GM23338 (cell line): ENCODE measurements at regions not wholly inside any gene's neighbourhood (a gene's known extent, or its start where the extent isn't known, plus 50 kb on each side); places are given as distances from the start of the nearest gene placed in this dataset.

Source experiments
- CREB1 ChIP-seq: fragments of 250-450 bp; sonication (Bioruptor Pico); IDR thresholded peaks from 2 replicates; pipeline ENCODE4 v1.5.0; 2020; ENCODE audit warnings: low read depth, mild to moderate bottlenecking, moderate library complexity
- ETS1 ChIP-seq: IDR thresholded peaks from 2 replicates; pipeline ENCODE4 v1.6.1; 2016; ENCODE audit warnings: antibody characterized with exemption
- EZH2 ChIP-seq: fragments of 200-600 bp; sonication (generic); IDR thresholded peaks from one replicate; pipeline ENCODE4 v1.8.0; 2017; ENCODE audit warnings: antibody characterized with exemption, mild to moderate bottlenecking, low read depth; ENCODE audit not compliant: unreplicated experiment
- EZH2phosphoT487 ChIP-seq: fragments of 200-600 bp; sonication (generic); IDR thresholded peaks from one replicate; pipeline ENCODE4 v1.8.1; 2018; ENCODE audit warnings: antibody characterized with exemption; ENCODE audit not compliant: unreplicated experiment
- JUNB ChIP-seq: IDR thresholded peaks from one replicate; pipeline ENCODE4 v1.6.1; 2016; ENCODE audit warnings: antibody characterized with exemption; ENCODE audit not compliant: unreplicated experiment
- NANOG ChIP-seq: IDR thresholded peaks from 2 replicates; pipeline ENCODE4 v1.6.1; 2016; ENCODE audit warnings: antibody characterized with exemption, borderline replicate concordance
- POLR2AphosphoS5 ChIP-seq: IDR thresholded peaks from 2 replicates; pipeline ENCODE4 v1.6.1; 2016; ENCODE audit warnings: antibody characterized with exemption, low read depth
- STAT1 ChIP-seq: IDR thresholded peaks from one replicate; pipeline ENCODE4 v1.6.1; 2016; ENCODE audit warnings: antibody characterized with exemption; ENCODE audit not compliant: unreplicated experiment
- ZNF114 ChIP-seq: fragments of 250-450 bp; sonication (Bioruptor Pico); IDR thresholded peaks from 2 replicates; pipeline ENCODE4 v1.5.0; 2020; ENCODE audit warnings: mild to moderate bottlenecking, moderate library complexity
- ZNF331 ChIP-seq: fragments of 250-450 bp; sonication (Bioruptor Pico); IDR thresholded peaks from 2 replicates; pipeline ENCODE4 v1.5.0; 2020; ENCODE audit warnings: low read depth, mild to moderate bottlenecking, moderate library complexity
- ZNF462 ChIP-seq: fragments of 250-450 bp; sonication (Bioruptor Pico); IDR thresholded peaks from 2 replicates; pipeline ENCODE4 v1.5.0; 2020; ENCODE audit warnings: mild to moderate bottlenecking, moderate library complexity
- TF ChIP-seq, protein P1 (sequence below), 2 experiments: fragments of 200-600 bp in 1 of 2; sonication (generic) in 1 of 2; conservative IDR thresholded peaks; 2 replicates each; pipeline versions ENCODE4 v1.5.1 to v1.6.1; 2016 to 2017; ENCODE audit warnings: antibody characterized with exemption in 2 of 2, low read depth in 2 of 2, mild to moderate bottlenecking in 2 of 2, moderate library complexity in 1 of 2
- TF ChIP-seq, protein P2 (sequence below): IDR thresholded peaks from one replicate; pipeline ENCODE4 v1.6.1; 2018; ENCODE audit warnings: antibody characterized with exemption; ENCODE audit not compliant: unreplicated experiment

GRCh38 chr5:8114597-8115266, 245.8 kb downstream of the MTRR start:
- TF ChIP-seq EZH2 (no peak), POLR2AphosphoS5 (no peak), ZNF331 (CRISPR knock-in tag) (no peak), CREB1 (CRISPR knock-in tag) (no peak), STAT1 (no peak), JUNB (no peak), ETS1 (no peak), EZH2phosphoT487 (no peak), ZNF114 (no peak), NANOG (no peak), ZNF462 (CRISPR knock-in tag) (no peak)
- TF ChIP-seq, protein P1, sequence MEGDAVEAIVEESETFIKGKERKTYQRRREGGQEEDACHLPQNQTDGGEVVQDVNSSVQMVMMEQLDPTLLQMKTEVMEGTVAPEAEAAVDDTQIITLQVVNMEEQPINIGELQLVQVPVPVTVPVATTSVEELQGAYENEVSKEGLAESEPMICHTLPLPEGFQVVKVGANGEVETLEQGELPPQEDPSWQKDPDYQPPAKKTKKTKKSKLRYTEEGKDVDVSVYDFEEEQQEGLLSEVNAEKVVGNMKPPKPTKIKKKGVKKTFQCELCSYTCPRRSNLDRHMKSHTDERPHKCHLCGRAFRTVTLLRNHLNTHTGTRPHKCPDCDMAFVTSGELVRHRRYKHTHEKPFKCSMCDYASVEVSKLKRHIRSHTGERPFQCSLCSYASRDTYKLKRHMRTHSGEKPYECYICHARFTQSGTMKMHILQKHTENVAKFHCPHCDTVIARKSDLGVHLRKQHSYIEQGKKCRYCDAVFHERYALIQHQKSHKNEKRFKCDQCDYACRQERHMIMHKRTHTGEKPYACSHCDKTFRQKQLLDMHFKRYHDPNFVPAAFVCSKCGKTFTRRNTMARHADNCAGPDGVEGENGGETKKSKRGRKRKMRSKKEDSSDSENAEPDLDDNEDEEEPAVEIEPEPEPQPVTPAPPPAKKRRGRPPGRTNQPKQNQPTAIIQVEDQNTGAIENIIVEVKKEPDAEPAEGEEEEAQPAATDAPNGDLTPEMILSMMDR (conservative IDR thresholded peaks at IDR 0.05; ENCODE audit: low read depth in 2 of 2): peak; percentile 31 to 57; a peak in 3 of 4 replicates
- TF ChIP-seq, protein P2, sequence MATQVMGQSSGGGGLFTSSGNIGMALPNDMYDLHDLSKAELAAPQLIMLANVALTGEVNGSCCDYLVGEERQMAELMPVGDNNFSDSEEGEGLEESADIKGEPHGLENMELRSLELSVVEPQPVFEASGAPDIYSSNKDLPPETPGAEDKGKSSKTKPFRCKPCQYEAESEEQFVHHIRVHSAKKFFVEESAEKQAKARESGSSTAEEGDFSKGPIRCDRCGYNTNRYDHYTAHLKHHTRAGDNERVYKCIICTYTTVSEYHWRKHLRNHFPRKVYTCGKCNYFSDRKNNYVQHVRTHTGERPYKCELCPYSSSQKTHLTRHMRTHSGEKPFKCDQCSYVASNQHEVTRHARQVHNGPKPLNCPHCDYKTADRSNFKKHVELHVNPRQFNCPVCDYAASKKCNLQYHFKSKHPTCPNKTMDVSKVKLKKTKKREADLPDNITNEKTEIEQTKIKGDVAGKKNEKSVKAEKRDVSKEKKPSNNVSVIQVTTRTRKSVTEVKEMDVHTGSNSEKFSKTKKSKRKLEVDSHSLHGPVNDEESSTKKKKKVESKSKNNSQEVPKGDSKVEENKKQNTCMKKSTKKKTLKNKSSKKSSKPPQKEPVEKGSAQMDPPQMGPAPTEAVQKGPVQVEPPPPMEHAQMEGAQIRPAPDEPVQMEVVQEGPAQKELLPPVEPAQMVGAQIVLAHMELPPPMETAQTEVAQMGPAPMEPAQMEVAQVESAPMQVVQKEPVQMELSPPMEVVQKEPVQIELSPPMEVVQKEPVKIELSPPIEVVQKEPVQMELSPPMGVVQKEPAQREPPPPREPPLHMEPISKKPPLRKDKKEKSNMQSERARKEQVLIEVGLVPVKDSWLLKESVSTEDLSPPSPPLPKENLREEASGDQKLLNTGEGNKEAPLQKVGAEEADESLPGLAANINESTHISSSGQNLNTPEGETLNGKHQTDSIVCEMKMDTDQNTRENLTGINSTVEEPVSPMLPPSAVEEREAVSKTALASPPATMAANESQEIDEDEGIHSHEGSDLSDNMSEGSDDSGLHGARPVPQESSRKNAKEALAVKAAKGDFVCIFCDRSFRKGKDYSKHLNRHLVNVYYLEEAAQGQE: no peak
